Ascending aorta (tissue), 2 donors: ENCODE measurements at regions not wholly inside any gene's neighbourhood (a gene's known extent, or its start where the extent isn't known, plus 50 kb on each side); places are given as distances from the start of the nearest gene placed in this dataset.

Experiments used
- DNase-seq, 2 donors: peaks; one replicate each; pipeline ENCODE4 v3.0.0-alpha.2; 2019; ENCODE audit warnings: low spot score in 2 of 2
- H3K27ac ChIP-seq, 2 donors: fragments of 200-600 bp; sonication (generic); one replicate each; pipeline ENCODE4 v1.5.1; 2016 to 2017; ENCODE audit warnings: mild to moderate bottlenecking in 1 of 2
- H3K27me3 ChIP-seq: fragments of 200-600 bp; sonication (generic); one replicate; pipeline ENCODE4 v1.5.1; 2017
- H3K36me3 ChIP-seq, 2 donors: fragments of 200-600 bp; sonication (generic); one replicate each; pipeline ENCODE4 v1.5.1; 2016
- H3K4me1 ChIP-seq, 2 donors: fragments of 200-600 bp; sonication (generic); one replicate each; pipeline ENCODE4 v1.5.1; 2016 to 2017; ENCODE audit warnings: mild to moderate bottlenecking in 1 of 2
- H3K4me3 ChIP-seq, 2 donors: fragments of 200-600 bp; sonication (generic); one replicate each; pipeline ENCODE4 v1.5.1; 2016 to 2017; ENCODE audit warnings: mild to moderate bottlenecking in 1 of 2
- H3K9me3 ChIP-seq, 2 donors: fragments of 200-600 bp; sonication (generic); one replicate each; pipeline ENCODE4 v1.5.1; 2016
- intact Hi-C: fragments of 100-400 bp; cut with DNase I; formaldehyde crosslinking; loops from one replicate; pipeline ENCODE4 v1.15.1; 2023
- TF ChIP-seq, protein P1 (sequence below), 3 experiments: fragments of 200-600 bp in 2 of 3; fragments of 450-650 bp in 1 of 3; sonication (generic) in 2 of 3; IDR thresholded peaks; one replicate each; pipeline ENCODE4 v1.5.1; 2016 to 2019; ENCODE audit warnings: antibody characterized with exemption in 3 of 3, mild to moderate bottlenecking in 1 of 3, moderate library complexity in 1 of 3

- Histone ChIP-seq H3K4me1 (no peaks in the 10 kb centered on the region), H3K4me3 (no peak overlapping the region), H3K27me3 (no peaks in the 10 kb centered on the region), H3K9me3 (no peaks in the 10 kb centered on the region), H3K27ac (no peak overlapping the region), H3K36me3 (no peaks in the 10 kb centered on the region)
- TF ChIP-seq, protein P1, sequence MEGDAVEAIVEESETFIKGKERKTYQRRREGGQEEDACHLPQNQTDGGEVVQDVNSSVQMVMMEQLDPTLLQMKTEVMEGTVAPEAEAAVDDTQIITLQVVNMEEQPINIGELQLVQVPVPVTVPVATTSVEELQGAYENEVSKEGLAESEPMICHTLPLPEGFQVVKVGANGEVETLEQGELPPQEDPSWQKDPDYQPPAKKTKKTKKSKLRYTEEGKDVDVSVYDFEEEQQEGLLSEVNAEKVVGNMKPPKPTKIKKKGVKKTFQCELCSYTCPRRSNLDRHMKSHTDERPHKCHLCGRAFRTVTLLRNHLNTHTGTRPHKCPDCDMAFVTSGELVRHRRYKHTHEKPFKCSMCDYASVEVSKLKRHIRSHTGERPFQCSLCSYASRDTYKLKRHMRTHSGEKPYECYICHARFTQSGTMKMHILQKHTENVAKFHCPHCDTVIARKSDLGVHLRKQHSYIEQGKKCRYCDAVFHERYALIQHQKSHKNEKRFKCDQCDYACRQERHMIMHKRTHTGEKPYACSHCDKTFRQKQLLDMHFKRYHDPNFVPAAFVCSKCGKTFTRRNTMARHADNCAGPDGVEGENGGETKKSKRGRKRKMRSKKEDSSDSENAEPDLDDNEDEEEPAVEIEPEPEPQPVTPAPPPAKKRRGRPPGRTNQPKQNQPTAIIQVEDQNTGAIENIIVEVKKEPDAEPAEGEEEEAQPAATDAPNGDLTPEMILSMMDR (IDR thresholded peaks at IDR 0.05) = no peak
- no peak for DNase-seq
- intact Hi-C loops = no loop called here
These were observed 97.9 kb upstream of the TENM4 start for GRCh38 chr11:79538775-79539174.

- H3K9me3 ChIP-seq = no peaks in the 10 kb centered on the region
- no peak overlapping the region for H3K27ac ChIP-seq
- H3K27me3 ChIP-seq = no peaks in the 10 kb centered on the region
- intact Hi-C loops = no loop called here
- no peak for DNase-seq
- no peak overlapping the region for H3K4me3 ChIP-seq
- no peaks in the 10 kb centered on the region for H3K4me1 ChIP-seq
- TF ChIP-seq, protein P1 (IDR thresholded peaks at IDR 0.05) = no peak
- no peaks in the 10 kb centered on the region for H3K36me3 ChIP-seq
These were observed 95.5 kb upstream of the TENM4 start for GRCh38 chr11:79536155-79536917.

- intact Hi-C loops = no loop called here
These were observed 94.8 kb upstream of the TENM4 start for GRCh38 chr11:79535606-79536005.

DNA sequence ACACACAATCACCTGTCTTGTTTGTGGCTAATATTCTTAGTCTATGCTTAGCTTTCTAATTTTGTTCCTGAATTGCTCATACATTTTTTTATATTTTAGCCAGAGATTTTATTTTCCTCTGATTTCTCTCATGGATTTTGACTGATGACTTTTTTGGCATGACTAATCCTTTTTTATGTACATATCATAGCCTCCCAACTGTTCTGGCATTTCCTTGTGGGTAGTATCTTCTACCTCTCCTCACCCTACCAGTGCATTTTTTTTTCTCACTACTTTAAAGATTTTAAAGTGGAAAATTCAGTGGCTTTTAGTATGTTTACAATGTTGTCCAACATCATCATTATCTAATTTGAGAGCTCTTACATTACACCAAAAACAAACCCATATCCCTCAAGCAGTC lies 84.4 kb upstream of the TENM4 start:
- H3K36me3 ChIP-seq = no peaks in the 10 kb centered on the region
- no peak for DNase-seq
- H3K27ac ChIP-seq = no peak overlapping the region
- H3K9me3 ChIP-seq = no peaks in the 10 kb centered on the region
- TF ChIP-seq, protein P1 (IDR thresholded peaks at IDR 0.05) = no peak
- no peak overlapping the region for H3K4me3 ChIP-seq
- no peaks in the 10 kb centered on the region for H3K4me1 ChIP-seq
- no peaks in the 10 kb centered on the region for H3K27me3 ChIP-seq
- intact Hi-C loops = no loop called here

More at GRCh38 chr11:79535606-79536005, 94.8 kb upstream of the TENM4 start:
- Histone ChIP-seq H3K4me3 (no peak overlapping the region), H3K9me3 (no peaks in the 10 kb centered on the region), H3K4me1 (no peaks in the 10 kb centered on the region), H3K27me3 (no peaks in the 10 kb centered on the region), H3K27ac (no peak overlapping the region), H3K36me3 (no peaks in the 10 kb centered on the region)
- DNase-seq = no peak
- TF ChIP-seq, protein P1 (IDR thresholded peaks at IDR 0.05) = no peak

DNA sequence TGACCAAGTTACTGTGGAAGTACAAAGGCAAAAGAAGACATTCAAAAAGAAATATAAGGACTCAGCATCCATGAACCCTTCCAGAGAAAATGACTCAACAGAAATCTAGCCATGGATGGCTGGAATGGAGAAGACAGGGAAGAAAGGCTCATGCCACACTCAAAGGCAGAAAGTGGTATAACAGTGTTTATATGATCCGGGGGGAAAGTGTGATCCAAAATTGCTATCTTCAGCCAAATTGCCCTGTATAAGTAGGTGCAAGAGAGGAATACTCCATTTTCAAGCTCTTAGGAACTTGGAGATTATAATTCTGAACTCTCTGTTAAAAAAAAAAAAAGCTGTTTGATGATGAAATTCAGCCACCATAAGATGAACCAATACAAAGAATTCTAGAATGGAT lies 81.8 kb upstream of the TENM4 start:
- intact Hi-C loops = no loop called here
- H3K4me3 ChIP-seq = no peak overlapping the region
- no peaks in the 10 kb centered on the region for H3K9me3 ChIP-seq
- no peaks in the 10 kb centered on the region for H3K27me3 ChIP-seq
- no peak overlapping the region for H3K27ac ChIP-seq
- H3K4me1 ChIP-seq = no peaks in the 10 kb centered on the region
- no peak for DNase-seq
- TF ChIP-seq, protein P1 (IDR thresholded peaks at IDR 0.05) = no peak
- H3K36me3 ChIP-seq = no peaks in the 10 kb centered on the region
